HG02623 (cell line): ENCODE measurements at regions not wholly inside any gene's neighbourhood (a gene's known extent, or its start where the extent isn't known, plus 50 kb on each side); places are given as distances from the start of the nearest gene placed in this dataset.

Experiments used
- ATAC-seq: cut with Tn5 transposase; IDR thresholded peaks from one replicate; pipeline ENCODE4 v1.9.1; 2021; ENCODE audit warnings: moderate library complexity; ENCODE audit not compliant: unreplicated experiment

DNA sequence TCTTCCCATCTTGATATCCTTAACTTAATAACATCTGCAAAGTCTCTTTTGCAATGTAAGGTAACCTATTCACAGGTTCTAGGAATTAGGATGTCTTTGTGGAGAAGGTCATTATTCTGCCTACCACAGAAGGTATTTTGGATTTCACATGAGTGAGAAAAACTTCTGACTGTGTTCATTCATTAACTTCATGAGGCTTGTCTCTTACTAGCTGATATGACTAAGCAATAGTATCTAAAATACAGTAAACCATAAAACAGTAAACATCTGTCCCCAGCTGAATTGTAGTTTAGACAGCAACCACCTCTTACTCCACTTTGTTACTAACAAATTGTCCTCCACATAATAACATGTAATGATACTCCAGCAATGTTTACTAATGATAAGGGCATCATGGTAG, 198.1 kb downstream of the SEC23A start:
- ATAC-seq: no peak

DNA sequence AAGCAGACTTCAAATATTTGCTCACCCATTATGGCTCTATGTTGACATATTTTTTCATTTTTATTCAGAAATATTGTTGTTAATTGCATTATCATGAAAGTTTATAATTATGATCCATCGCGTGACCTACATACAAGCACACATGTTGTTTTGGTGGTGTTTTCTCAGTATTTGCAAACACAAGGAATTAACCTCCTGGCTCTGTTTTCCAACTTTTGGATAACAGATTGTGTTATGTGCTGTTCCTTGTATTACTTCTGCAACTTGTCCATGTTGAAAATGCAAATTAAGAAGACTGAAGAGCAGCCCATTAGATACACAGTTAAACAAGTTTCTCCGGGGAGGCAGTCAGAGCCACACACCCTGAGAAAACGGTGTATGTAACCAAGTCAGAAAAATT, 201.2 kb downstream of the SEC23A start:
- ATAC-seq: no peak

DNA sequence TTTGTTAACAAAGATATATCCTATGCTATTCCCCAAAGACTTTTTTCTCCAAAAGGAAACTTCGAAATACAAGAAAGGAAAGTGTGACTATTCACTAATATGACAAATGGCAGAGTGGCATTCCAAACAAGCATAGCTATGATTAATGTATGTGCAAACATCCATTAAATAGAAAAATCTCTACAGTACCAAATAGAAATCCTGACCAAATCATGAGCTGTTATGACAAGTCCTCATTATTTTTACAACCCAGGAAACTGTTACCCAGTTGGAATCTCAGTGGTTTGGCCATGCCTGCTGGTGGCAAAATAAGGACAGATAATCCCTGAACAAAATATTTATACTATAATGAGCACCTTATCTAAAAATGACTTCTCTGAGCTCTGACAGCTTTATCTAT, 202.1 kb downstream of the SEC23A start:
- no peak for ATAC-seq

DNA sequence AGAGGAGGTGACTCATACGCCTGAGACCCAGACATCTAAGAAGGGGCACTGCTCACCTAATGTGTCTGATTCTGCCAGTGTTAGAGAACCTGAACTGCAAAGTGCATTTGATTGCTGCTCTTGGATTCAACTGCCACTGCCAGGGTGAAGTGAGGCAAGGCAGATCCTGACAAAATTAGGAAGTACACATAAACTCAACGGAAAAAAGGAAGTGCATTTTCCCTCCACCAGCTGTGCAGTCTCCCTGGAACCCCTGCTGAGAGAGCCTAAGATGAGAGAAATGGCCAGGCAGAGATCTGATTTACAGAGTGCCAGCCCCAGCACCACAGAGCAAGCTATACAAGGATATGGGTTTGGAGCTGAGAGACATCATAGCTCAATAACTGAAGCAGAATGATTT, 215.3 kb downstream of the SEC23A start:
- ATAC-seq: no peak

DNA sequence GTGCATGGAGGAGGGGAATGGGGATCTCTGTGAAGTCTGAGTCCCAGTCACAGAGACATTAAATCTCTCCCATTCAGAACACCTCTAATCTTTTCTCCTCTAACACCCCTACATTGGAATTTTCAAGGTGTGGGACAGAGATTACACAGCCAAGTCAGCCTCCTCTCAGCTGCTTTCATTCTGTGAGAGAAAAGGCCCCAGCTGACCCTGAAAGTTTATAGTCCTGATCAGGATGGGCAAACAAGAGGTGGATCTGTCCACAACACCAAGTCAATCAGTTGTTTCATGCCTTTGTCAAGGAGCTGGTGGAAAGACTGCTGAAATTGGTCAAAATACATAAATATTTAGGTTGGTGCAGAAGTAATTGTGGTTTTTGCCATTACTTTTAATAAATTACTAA, 218.9 kb downstream of the SEC23A start:
- ATAC-seq: no peak

DNA sequence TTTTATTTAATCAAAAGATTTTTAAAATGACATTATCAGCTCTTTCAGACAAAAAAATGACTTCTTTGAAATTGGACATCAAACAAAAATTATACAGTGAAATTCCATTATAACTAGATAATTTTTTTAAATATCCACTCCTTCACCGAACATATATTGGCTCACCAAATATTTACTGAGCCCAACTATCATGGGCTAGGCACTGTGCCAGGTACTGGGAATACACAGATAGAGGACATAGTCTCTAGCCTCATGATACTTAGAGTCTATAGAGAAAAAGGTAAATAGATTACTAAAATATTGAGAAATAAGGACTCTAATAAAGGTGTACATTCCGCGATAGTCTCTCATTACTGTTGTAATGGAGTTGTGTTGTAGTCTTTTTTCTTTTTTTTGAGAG, 219.9 kb downstream of the SEC23A start:
- no peak for ATAC-seq

DNA sequence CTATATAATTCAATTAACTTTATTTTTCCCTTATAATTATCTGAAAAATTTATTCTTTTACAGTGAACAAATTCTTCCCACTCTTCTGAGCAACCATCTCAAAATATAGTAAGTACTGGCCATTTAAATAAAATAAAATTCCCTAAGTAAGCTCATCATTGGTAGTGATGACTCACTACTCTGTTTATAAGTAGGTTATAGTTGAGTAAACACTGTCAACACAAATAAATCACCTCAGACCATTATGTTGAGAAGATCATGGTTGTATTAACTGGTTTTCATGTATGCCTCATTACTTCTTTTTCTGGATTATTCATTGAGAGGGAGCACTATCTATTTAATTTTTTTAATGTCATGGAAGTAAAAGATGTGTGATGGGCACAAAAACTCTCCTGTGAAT, 220.5 kb downstream of the SEC23A start:
- ATAC-seq: no peak

DNA sequence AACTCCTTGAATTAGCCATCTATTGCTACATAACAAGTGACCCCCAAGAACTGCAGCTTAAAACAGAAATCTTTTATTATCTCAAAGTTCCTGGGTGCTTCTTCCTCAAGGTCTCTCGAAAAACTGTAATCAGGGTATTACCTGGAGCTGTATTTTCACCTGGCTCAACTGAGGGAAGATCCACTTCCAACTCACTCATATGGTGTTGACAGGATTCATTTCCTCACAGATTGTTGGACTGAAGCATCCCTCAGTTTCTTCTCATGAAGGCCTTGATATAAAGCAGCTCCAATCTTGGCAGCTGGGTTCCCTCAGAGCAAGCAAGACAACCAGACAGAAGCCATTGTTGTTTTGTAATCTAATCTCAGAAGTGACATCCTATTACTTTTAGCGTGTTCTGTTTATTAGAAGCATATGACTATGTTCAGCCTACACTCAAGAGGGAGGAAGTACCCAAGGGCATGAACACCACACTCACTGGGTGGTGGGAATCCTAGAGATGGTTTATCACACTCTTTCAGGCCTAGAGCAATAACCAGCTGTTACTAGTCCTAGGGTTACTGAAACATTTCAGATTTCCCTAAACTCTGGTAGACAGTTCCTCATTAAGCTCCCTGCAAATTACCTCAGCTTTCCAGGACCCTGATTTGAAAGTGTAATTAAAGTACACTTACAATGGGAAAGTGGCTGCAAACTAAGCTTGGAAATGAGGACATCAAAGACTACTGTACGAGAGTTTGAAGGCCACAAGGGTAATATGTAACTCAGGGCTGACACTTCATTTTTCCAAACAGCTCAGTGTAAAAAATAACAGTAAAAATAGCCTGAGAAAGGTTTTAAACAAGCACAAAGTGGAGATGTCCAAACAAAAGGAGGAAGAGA, 222.2 kb downstream of the SEC23A start:
- ATAC-seq: no peak

DNA sequence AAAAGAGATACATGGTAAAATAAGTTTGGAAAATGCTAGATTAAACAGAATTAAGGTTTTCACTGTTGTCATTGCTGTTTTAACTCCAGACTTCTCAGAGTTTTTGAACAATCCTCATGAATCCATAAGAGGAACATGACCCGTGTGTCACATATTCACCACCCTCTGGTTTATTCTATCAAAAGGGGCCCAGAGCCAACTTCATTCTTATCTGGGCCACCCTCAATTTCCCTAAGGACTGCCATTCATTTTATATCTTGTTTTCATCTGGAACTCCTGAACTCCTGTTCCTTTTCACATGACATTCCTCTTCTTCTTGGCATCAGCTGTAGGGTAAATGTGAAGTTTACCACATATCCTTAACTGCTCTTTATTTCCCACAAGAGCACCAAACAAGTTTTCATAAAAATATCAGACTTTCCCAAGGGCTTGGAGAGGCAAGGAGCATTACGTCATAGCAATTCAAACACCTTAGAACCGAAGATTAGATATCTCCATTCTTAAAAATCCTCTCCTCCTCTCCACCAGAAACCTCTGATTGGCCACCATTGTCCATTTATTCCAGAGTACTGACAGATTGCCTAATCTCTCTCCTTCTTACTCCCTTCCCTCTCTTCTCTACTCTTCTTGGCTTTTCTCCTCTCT, 225.2 kb downstream of the SEC23A start:
- ATAC-seq: no peak

DNA sequence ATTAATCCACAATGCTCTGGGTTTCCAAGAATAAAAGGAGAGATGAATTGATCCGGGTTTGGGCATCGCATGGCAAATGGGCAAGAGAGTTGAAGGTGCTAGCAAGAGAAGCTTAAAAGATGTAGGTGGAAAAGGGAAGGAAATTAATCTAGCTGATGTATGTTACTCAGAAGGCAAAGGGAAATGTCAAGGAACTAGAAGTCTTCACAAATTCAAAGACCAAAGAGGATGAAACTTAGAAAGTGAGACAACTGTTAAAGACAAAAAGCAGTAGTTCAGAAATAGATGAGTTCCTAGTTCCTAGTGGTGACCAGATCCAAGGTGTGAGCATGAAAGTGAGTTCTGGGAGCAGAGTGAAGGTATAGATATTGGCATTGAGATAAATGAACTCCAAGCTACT, 228.3 kb downstream of the SEC23A start:
- ATAC-seq: no peak

DNA sequence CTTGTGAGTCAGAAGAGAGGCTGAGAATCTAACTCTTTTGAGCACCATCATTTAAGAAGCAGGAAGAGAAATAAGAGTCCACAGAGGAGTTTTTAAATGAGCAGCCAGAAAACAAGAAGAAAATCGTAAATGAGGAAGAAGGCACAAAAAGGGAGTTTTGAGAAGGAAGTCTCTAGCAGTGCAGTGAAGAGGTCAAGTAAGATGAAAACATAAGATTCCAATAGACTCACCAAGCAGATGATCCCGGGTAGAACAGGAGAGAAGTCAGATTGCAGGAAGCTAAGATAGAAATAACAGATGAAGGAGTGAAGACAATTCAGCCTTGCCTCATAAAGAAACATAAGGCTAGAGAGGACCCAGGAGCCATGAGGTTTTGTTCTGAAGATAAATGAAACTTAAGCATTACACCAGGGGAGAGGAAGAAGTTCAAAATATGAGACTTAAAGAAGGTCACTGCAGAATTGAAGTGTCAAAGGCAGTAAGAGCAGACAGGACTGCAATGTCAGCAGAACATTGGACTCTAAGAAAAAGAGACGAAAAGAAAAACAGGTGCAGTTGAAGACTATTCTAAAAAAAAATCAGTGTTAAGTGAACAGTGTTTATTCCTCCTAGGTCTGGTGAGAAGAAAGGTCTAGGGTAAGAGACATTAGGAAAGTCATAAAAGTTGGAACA, 229.0 kb downstream of the SEC23A start:
- ATAC-seq: no peak

DNA sequence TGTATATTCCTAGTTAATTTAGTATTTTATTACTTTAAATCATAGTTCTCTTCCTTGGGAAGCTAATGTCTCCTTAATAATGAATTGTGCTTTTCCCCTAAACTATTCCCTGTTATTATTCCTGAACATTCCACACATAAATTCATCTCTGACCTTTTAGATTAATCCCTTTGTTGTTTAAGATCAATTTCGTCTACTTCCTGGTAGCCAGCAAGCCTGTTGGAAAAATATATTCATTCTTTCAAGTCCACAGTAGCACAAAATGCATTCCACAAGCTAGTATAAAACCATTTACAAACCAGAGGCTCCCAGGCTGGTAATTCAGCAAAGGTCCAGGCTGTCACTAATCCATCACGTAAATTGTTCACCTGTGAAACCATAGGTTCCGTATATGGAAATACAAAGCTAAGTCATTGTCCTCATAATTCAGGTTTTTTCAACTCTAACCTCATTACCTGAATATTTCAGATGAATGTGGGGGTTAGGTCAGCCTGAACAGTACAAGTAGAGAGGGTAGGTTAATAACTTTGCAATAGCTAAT, 232.7 kb downstream of the SEC23A start:
- no peak for ATAC-seq

DNA sequence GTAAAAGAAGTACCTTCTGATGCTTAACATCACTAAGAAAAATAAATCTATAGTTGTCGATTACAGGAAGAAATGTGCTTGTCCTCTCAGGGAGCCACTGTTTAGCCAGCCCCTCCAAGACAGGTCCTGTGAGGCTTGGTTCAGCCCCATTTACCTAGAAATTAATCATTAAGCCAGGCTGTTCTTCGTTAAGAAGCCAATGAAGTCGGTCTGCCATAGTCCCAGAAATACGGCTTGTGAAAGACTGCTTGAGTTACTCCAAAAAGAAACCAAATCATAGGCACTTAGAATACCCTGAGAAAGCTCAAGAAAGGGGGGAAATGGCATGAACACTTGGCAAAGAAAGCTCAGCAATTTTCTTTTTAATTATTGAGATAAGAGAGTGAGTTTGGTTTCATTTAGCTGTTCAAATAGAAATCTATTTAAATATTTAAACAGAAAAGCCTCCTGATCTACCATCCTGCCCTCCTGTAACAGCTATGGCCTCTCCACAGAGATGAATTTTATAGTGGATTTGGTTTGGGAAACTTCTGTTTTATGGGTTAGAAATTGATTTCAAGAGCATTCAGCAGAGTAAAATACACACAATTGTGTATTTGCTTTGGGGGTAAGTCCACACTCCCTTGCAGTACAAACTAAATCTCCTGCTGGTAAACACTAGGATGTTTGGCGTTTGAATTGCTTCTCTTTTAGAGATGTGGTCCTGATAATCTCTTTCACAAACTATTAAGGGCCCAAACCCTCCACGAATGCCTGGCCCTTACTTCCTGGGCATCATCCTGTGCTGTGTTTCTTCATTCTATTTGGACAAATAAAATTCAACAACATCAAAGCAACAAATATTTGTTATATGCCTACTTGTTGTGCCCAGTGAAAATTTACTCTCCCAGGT, 234.4 kb downstream of the SEC23A start:
- no peak for ATAC-seq

DNA sequence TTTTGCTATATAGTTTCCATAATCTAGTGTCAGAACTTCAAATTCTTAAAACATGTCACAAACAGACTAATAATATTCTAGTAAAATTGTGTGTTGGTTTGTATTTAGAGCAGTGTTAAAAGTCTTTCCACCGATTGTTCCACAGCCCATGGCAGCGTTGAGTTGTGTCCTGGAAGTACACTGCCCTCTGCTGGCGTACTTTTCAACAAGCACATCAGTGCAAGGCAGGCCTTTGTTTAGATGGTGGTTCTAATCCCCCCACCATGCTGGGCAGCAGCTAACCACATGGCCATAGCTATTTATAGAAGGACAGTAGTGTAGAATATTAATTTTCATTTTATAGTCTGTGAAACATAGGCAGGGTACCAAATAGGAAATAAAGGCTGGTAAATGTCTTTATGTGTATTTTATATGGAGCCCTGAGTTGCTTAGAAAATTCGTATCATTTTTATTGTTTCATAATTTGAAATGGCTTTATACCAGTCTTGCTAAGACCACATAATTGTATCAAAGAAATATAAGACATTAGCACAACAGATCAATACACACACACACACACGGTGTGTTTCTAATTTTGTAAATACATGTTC, 235.4 kb downstream of the SEC23A start:
- ATAC-seq: peak; percentile 94

DNA sequence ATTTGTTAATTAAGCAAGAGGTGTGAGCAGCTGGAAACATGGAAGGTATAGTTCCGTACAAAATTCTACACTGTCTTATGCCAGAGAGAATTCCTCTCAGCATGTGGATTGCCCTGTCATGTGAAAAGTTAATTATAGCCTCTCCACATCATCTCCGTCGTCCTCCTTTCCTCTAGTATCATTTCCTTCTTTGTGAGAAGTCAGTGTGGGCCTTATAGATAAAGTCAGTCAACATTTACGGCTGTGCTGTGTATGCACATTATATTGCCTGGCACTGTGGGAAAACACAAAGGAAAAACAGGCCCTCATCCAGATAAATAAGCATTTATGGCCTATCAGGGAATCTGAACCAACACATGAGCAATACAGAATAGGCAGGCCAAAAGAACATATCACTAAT, 236.6 kb downstream of the SEC23A start:
- no peak for ATAC-seq

DNA sequence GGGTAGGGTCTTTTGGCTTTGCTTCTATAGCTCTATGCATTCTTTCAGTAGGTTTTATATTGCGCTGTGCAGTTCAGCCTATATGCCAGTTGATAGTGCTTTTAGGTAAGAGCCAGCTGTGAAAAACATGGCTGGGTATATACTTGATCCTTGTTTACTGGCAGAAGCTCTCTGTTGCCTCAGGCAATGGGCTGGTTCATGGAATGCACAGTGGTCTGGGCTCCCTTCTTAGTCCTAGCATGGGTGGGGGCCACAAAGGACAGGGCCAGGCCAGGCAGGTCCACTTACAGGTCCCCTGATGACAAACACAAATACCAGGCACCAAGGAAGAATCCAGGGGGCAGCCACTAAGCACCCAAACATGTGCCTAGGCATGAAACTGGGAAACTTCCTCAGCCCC, 240.7 kb downstream of the SEC23A start:
- ATAC-seq: no peak

DNA sequence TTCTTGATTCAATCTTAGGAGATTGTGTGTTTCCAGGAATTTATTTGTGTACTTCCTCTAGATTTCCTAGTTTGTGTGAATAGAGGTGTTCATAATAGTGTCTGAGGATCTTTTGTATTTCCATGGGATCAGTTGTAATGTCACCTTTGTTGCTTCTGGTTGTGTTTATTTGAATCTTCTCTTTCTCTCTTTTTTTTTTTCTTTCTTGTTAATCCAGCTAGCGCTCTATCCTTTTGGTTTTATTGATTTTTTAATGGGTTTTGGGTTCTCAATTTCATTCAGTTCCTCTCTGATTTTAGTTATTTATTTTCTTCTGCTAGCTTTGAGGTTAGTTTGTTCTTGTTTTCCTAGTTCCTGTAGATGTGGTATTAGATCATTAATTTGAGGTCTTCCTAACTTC, 242.5 kb downstream of the SEC23A start:
- no peak for ATAC-seq

DNA sequence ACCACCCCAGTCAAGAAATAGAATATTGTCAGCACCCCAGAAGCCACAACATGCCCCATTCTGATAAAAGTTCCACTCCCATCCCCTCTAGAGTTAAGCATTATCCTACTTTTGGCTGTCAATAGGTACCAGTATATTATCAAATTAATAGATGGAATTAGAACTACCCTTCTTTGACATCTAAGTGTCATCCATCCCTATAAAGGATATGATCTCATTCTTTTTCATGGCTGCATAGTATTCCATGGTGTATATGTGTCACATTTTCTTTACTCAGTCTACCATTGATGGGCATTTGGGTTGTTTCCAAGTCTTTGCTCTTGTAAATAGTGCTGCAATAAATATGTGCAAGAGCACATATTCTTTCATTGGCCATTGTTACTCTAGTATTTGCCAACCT, 246.2 kb downstream of the SEC23A start:
- no peak for ATAC-seq

DNA sequence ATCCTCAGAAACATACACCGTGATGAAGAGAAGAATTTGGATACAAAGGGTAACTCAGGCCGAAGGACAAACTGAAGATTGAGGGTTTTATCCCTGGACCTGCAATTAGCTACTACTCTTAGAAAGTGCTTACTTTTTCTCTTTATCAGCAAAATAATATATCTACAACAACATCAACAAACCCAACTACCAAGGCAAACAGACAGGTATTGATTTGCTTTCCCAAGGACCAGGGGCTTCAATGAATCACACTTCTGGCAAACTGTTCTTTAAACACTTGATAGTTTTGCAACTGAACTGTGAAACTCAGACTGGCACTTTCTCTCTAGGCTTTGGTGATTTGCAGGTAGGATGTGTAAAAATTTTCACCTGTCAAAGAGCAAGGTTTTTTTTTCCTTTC, 247.5 kb downstream of the SEC23A start:
- ATAC-seq: no peak

DNA sequence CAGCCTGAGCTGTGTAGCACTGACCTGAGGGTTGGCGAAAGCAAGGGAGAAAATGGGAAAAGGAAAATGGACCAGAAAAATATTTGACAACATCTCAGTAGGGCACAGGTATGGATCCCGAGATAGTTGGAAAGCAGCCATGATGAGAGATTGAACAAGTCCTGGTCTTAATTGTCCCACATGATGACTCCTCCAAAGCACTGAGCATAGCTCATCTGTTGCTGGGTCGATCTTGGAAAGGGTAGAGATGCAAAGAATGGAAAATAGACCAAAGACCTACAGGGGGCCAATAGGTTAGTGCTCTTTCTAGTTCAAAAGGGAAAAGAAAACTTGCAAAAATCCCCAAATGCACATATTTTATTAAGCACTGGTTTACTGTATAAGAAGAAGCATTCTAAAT, 251.9 kb downstream of the SEC23A start:
- no peak for ATAC-seq
